CD4-positive, alpha-beta T cell treated with Interleukin-6 for 4 hours (primary cell): ENCODE measurements at regions not wholly inside any gene's neighbourhood (a gene's known extent, or its start where the extent isn't known, plus 50 kb on each side); places are given as distances from the start of the nearest gene placed in this dataset.
A peak's percentile ranks its signal among the peaks of the same experiment; 100 is the strongest.
"Not testable (repeated sequence)": the region's sequence is repeated elsewhere in the genome, so short reads cannot be mapped to it uniquely, and the experiment has no call there.

Experiments
- DNase-seq: peaks from one replicate; pipeline ENCODE4 v3.0.0-alpha.2; 2020; ENCODE audit warnings: mixed read lengths

DNA sequence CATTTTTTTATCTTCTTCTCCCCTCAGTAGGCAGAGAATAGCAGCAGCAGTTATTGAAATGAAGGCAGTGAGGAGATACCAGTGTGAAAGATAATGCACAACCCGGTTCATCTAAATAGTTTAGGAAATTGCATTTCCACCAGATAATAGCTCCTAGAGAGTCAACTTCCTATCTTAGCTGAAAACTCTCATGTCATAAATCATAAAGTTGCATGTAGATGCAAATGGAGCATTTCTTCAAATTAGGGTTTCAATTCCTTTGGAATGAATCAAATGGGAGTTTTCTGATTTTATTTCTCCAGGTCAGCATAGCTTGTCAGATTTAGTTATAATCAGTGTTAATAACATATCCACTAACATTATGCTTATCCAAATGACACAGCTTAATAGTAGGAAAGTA is 335.3 kb downstream of the CNTNAP4 start:
- no peak for DNase-seq

DNA sequence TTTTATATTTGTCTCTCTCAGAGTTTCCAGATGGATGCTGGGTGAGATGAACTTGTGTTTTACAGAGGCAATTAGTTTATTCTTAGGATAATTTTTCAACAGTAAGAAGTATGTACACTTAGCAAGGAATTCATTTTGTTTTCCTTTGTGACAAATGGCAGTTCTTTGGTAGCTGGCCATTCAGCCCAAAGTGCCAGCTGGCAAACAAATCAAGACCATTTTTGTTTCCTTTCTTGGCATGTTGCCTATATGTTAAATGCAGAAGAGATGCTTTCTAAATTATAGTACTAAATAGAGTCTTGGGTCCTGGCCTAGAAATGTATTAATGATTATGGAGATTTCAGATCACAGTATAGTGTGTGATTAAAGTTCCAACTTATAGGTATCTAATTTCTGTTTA is 337.1 kb downstream of the CNTNAP4 start:
- DNase-seq = no peak

DNA sequence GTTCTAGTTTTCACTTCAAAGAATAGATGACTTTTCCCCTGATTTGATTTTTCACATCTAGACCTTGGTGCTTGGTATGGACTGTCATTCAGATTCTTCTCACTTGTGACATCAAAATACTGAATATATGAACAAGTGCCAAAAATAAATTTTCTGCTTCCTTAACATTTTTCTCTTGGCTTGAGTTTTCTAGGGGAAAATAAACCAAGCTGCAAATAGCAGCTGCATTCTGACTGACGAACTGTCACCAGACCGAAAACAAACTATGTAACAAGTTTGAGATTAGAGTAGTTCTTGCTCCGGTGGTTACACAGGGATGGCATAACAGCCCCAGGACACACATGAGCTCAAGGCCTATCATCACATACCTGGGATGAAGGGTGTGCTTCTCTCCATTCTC is 345.7 kb downstream of the CNTNAP4 start:
- DNase-seq = no peak

DNA sequence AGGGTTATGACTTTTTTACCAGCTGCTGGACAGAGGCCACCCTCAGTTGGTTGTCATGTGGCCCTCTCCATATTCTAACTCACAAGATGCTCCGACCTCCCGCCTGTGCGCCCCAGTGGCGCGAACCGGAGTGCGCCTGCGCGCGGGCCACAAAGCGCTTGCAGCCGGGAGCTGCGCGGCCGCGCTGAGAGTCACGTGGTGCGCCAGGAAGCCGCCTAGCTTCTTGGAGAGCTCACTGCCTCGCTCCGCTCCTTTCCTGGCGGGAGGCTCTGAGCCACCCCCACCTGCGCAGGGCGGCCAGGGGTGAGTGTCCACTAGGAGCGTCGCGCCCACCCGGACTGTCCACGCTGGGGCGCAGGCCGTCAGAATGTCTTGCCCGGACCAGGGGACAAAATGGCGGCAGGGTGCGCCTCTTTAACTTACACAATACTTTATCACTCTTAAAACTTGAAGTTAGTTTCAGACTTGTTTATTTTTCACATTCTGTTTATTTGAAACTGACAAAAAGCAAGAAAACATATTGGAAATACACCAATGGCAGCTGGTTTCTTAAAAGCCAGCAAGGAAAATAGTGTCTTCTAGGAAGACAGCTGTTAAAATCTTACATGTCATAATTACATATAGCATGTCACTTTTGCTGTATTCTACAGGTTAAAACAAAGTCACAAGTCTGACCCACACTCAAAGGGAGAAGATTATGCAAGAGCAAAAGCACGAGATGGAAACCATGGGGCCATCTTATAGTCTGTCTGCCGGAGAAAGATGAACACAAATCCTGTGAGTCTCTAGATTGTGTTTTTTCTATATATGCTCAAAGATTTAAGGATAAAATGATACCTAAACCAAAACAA is 357.9 kb downstream of the CNTNAP4 start:
- peak; percentile 3 for DNase-seq

DNA sequence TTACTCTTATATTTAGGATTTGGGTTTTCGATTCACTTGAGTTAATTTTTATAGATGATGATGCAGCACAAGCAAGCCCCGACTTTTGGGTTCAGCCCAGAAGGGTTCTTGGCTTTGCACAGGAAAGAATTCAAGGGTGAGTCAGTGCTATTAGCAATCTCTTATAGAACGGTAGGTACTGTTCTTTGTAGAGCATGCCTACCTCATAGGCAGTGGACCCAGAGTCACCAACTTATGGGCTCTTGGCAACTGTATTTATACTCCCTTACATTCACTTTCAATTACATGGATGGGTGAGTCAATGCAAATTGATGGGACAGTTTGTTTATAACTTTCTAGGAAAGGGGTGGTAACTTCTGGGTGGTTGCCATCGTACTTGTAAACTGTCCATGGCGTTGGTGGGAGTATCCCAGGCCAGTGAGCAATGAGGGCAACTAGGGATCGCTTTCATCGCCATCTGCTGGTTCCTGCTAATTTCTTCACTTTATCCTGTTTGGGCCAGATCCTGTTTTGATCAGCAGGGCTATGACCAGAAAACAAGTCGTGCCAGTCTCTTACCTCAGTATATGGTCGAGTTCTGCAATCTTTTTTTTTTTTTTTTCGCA is 362.6 kb downstream of the CNTNAP4 start:
- DNase-seq = no peak

DNA sequence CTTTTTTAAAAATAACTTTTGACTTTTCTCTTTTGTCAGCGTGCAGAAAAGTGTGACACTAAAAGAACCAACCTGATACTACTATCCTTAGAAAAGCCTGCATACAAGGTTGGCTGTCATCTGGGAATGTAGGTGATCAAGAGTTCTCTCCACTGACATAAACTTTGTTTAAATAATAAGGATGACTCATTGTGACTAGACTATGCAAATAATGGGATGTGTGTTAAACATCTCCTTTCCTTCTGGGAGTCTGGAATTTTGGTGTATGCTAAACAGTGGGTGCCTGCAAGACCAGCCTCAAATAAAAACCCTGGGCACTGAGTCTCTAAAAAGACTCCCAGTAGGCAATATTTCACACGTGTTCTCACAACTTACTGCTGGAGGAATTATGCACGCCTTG is 373.4 kb downstream of the CNTNAP4 start:
- DNase-seq = no peak

DNA sequence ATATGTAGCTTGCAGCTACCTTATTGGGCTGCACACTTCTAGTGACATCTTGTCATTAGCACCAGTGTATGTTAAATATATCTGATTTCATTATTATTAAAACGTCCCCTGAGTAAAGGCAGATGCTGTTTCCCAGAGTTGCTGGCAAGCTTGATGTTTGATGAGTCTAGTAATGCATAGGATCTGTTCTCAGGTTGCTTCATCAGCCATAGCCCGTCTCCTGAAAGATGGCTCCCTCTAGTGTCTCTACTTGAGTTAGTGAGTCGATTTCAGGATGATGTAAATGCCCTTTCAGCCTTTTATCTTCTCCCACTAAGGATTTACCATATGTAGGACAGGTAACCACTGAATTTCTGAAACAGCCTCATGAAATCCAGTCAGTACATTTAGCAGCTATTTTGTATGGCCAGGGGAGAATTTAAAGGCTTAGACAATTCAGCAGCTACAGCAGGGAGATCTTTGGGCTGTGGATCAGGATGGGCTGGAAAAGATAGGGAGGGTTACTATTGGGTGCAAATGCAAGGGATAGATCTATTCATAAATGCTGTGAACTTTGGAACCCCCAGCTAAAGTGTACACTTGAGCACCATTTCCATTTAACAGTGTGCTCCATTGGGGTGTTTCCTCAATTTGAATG is 376.3 kb downstream of the CNTNAP4 start:
- DNase-seq = no peak

DNA sequence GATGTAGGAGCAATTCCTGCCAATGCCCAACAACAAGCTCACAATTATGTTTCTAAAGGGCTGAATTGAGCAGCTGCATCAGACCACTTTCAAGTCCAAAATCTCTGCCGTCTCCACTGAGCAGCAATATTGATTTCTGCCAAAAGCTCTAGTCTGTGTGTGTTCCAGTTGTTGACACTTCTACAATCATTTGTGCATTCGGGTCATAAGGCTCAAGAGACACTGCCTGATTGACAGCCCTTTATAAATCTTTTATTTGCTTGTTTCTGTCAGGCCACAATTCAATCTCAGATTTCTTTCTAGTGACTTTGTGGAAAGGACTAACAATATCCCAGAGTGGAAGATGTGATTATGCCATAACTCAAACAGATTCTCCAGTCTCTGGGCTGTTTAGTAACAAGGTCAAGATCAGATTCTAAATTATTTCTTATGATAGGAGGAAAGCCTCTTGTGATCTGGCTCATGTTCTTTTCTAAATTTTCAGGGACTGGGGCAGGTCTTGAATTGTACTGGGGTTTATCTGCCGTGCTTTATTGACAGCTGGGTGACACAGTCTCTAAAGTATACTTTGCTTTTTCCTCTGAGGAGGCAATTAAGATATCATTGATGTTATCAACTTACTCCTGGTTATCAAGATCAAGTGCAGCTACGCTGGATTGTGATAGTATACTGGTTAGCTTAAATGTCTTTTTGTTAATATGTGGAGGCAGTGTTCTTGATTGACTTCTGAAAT is 377.1 kb downstream of the CNTNAP4 start:
- DNase-seq = no peak

DNA sequence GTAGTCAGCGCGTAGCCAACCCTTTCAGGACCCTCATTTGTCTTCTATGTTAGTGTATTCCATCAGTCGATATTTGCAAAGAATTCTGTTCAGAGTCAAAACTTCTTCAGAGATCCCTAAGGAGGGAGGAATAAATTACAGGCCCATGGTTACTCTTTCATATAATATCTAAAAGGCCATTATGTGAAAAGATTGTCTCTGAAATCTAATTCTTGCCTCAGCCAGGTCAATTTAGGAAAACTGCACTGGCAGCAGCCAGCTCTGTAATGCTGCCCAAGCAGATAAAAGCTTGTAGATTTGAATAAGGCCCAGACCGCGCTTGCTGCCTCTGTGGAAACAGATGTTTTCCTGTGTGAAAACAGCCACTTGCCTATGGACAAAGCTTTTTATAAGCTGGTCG is 379.8 kb downstream of the CNTNAP4 start:
- DNase-seq = no peak

DNA sequence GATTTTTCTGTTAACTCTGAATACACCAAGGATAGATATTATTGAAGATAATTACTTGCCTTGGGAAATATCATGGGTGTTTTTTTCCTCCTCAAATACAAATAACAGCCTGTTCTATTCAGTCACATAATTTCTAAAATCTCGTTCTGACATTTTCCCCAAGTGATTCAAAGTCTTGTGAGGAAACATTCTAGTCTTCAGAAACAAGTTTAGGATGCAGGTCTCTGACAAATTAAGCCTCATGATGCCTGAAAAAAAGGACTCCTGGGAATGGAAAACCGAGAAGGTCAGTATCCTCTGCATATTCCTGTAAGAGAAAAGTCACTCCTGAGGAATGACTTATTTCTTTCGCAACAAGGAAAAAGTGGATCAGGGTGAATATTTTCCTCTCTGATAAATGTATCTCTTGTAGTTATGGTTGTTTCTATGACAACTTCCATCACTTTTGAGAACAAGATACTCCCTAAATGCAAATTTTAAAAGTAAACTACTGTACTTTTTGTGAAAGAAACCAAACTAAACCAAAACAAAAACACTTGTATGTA is 384.6 kb downstream of the CNTNAP4 start:
- DNase-seq = no peak

DNA sequence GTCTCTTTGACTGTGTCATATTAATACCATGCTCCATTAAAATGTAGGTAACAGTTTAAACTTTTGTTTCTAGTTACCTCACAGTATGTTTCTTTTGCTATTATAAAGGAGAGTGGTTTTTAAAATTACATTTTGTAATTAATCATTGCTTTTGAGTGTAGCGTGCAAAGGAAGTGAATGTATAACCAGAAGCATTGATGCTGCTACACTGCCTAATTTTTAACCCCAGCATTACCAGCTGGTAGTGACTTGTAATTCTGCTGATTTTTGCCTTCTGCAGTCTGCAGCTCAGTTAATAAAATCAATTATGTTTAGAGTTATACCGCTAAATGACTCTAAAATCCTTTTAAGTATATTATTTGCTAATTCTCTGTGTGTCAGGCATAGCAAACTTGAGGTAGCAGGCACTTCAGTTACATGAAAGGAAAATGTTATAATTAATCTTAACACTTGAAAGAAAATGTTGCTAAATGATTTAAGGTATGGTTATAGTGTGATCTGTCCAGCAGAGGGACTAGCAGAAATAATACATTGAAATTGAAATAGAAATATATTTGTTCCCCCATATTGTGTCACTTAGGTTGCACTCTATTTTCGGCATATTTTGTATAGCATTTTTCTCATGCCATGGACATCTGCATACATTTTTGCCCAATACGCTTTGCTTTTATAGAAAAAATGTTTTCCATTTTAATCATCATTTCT is 388.5 kb downstream of the CNTNAP4 start:
- no peak for DNase-seq

DNA sequence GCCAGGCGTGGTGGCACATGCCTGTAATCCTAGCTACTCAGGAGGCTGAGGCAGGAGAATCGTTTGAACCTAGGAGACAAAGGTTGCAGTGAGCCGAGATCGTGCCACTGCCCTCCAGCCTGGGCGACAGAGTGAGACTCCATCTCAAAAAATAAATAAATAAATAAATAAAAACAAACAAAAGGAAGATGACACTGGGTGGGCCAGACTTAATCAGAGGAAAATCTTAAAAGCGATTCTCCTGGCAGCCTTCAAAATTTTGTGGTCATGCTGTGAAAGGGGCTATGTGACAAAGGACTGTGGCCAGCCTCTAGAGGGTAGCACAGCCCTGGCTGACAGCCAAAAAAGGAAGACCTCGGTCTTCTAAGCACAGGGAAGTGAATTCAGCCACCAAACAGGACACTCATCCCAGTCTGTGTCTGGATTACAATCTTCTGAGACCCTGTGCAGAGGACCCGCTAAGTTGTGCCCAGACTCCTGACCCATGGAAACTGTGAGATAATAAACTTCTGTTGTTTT is 391.1 kb downstream of the CNTNAP4 start:
- DNase-seq = no peak

DNA sequence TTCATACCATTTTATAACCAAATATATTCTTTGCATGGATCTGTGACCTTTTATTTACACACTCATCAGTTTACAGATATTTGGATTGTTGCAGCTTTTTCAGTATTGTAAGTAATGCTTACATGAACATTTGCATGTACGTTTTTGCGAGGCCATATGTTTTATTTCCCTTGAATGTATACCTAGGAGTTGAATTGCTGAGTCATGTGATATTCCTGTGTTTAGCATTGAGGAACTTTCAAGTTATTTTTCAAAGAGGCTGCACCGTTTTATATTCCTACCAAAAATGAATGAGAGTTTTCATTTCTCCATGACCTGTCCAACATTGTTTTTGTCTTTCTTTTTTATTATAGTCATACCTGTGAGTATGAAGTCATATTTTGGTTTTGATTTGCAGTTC is 392.1 kb downstream of the CNTNAP4 start:
- DNase-seq = no peak

DNA sequence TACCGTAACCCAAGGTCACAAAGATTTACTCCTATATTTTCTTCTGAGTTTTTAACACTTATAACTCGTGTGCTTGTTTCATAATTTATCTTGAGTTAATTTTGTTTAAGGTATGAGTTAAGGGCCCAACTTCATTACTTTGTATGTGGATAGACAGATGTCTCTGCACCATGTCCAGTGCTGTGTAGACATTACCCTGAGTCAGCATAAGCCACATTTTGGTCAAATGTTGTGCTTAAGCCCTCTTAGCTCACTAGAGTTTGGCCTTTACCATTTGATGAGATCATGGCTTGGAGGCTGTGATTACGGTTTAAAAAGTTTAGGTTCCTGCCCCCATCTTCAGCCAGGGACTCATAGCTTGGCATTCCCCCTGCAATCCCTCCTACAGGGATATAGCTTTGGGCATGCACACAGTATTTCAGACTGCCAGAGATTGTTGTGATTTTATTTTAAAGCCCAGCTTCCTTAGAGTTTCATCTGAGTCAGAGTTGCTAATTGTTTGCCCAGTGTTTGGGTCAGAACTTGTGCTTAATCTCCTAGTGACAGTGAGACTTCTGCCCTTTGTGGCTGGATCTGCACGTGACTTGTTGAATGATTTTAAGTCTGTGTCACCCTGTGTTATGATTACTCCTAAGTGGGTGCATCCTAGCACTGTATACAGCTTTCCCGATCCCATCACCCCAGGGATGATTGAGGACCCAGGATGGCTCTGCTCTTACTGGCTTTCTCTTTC is 393.1 kb downstream of the CNTNAP4 start:
- DNase-seq = no peak

DNA sequence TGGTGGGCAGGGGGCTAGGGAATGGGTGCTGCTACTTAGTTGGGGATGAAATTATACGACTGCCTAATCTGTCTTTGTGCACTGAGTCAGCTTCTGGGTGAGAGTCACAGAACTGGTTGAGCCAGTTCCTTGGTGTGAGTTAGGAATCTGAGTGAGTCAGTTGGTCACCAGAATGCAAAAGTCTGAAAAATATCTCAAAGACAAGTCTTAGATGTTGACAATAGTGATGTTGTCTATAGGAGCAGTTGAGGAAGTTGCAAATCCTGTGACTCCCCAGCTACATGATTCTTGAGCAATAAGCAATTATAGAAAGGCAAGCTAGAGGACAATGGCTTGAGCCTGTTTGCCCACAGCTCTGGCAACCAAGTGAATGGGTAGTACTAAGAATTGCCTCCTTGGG is 399.2 kb downstream of the CNTNAP4 start:
- DNase-seq = no peak

DNA sequence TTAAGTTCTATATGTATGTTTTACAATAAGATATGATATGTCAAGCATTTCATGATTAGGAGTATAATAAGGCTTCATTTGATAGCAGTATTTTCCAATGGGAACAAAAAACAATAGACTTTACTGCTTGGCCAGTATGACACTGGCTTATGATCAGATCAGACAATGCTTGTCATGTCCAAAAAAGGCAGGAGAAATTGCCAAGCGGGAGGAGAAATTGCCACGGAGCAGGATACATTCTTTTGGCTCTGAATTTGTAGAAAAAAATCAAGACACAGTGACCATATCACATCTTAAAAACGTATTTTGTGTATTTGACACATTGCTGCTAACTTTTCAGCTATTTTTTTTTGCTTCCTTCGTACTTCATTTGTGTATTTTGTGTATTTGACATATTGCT is 404.1 kb downstream of the CNTNAP4 start:
- DNase-seq = no peak

DNA sequence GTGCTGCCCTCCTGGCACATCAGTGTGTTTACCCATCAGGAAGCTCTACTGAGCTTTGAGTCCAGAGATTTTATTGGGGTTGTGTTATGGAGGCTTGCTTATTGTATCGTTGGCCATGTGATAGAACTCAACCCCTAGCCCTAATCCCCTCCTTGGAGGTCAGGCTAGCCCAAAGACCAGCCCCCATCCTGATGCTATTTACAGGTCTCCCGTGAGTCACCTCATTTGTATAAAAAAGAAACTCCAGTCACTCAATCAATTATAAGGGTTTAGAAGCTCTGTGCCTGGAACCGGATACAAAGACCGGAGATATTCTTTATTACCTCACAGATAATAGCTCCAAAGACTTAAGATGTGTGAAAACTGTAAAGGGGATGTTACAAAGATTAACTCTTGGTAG is 405.9 kb downstream of the CNTNAP4 start:
- DNase-seq = no peak

DNA sequence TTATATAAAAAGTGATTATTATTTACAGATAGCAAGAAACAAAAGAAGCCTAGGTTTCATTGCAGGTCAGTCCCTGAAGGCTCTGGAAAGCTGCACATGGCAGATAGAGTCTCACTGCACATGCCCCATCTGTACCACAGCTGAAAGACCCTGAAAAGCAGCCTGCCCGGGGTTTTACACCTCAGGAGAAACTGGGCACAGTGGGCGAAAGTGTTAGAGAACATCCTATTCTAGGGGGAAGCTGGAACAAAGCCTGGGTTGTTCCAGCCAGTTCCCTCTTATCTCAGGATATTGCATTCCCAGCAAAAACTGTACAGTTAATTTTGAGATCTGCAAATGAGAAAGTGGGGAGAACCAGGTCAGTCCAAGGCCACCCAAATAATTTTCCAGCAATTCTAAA is 419.7 kb downstream of the CNTNAP4 start:
- no peak for DNase-seq

DNA sequence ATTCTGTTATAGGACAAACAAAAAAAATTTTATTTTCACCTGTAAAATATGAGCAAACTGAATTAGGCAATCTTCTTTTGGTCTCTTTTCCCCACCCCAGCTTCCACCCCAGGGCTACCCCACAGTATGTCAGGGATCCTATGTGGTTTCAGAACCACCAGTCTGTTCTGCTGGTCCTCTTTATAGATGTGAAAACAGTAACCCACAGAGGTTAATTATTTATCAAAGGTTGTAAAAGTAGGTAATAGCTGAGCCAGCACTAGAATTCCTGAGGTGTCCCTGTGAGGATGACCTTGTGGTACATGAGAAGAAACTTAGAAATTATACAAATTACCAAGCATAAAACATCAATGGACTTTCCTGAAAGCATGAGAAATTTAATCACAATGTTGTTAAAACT is 428.7 kb downstream of the CNTNAP4 start:
- DNase-seq = no peak

DNA sequence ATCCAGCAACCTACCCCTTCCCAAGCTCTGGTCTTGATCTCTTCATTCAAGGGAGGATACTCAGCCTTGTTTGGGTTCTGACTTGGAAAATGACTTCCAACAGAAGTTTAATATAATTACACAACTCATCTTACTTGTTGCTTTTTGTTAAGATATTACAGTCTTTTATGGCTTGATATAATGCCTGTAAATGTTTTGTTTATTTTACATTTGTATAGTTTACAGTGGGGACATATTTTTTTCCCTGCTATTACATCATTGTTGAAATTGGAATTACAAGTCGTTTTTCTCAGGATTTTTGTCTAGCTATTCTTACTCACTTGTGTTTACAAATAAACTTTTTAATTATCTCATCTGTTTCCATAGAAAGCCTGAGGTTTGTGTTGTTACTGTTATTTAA is 436.0 kb downstream of the CNTNAP4 start:
- DNase-seq = no peak

DNA sequence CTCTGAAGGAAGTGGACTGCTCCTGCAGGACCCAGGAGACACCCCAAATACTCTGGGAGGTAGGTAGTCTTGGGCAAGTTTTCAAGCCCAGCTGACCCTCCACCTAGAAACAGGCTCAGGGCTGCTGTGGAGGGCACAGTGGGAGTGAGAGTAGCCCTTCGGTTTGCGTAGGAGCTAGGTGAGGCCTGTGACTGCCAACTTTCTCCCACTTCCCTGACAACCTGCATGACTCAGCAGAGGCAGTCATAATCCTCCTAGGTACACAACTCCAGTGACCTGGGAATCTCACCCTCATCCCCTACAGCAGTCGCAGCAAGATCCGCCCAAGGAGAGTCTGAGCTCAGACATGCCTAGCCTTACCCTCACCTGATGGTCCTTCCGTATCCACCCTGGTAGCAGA is 439.1 kb downstream of the CNTNAP4 start:
- DNase-seq = not testable (repeated sequence)

DNA sequence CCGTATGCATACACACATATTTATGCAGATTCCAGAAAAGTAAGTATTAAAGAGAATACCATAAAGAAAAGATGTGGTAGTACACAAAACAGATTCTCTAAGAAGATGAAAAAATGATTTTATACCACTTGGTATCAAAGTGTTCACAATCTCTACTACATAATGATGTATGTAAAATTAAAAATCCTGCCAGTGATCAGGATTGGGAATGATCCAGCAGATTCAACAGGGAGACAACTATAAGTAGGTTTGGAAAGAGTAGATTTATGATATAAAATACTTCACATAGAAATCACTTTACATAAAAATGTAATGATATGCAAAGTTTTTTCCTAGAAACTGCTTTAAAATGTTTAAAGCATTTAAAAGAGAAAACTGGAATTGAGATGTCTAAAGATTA is 447.0 kb downstream of the CNTNAP4 start:
- no peak for DNase-seq
